Activated naive CD8-positive, alpha-beta T cell (primary cell): ENCODE measurements at regions not wholly inside any gene's neighbourhood (a gene's known extent, or its start where the extent isn't known, plus 50 kb on each side); places are given as distances from the start of the nearest gene placed in this dataset.
"Not testable (repeated sequence)": the region's sequence is repeated elsewhere in the genome, so short reads cannot be mapped to it uniquely, and the experiment has no call there.

Experiments
- H3K27ac Mint-ChIP-seq: one replicate; pipeline ENCODE4 v1.8.0; 2021; ENCODE audit warnings: mixed read lengths
- H3K27me3 Mint-ChIP-seq: one replicate; pipeline ENCODE4 v1.8.0; 2021; ENCODE audit warnings: mixed read lengths
- H3K36me3 Mint-ChIP-seq: one replicate; pipeline ENCODE4 v1.8.0; 2021; ENCODE audit warnings: mixed read lengths
- H3K4me1 Mint-ChIP-seq: one replicate; pipeline ENCODE4 v1.8.0; 2021; ENCODE audit warnings: low read depth, mixed read lengths
- H3K4me3 Mint-ChIP-seq: one replicate; pipeline ENCODE4 v1.8.0; 2021; ENCODE audit warnings: mild to moderate bottlenecking, mixed read lengths
- H3K9me3 Mint-ChIP-seq: one replicate; pipeline ENCODE4 v1.8.0; 2021; ENCODE audit warnings: low read depth, mixed read lengths

- no peaks in the 10 kb centered on the region for H3K27me3 Mint-ChIP-seq
- peaks cover 5% of the 10 kb centered on the region for H3K9me3 Mint-ChIP-seq
- H3K4me3 Mint-ChIP-seq, result no peak overlapping the region
- H3K27ac Mint-ChIP-seq, result no peak overlapping the region
- peaks cover 5% of the 10 kb centered on the region for H3K36me3 Mint-ChIP-seq
- H3K4me1 Mint-ChIP-seq, result peaks cover 12% of the 10 kb centered on the region
These were observed 274.6 kb downstream of the COG6 start for GRCh38 chr13:39930060-39930459.

GRCh38 chr13:39930544-39931444 is 275.3 kb downstream of the COG6 start:
- Mint-ChIP-seq H3K4me1 (peaks cover 16% of the 10 kb centered on the region), H3K9me3 (no peaks in the 10 kb centered on the region), H3K27me3 (no peaks in the 10 kb centered on the region), H3K36me3 (no peaks in the 10 kb centered on the region), H3K27ac (no peak overlapping the region), H3K4me3 (no peak overlapping the region)

DNA sequence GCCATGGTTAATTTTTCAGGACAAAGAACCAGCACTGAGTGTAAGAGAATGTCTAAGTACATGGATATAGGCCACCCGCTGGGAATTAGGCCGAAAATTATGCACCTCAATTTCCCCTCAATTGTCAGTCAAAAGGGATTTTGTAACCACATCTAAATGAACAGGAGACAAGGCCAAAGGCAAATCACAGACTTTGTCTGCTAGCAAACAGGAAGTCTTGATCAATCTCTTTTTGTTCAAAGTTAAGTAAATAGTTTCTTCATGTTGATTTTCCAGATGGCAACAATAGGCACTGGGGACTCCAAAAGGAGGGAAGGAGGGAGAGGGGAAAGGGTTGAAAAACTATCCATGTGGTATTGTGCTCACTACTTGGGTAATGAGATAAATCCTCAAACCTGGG is 276.0 kb downstream of the COG6 start:
- no peak overlapping the region for H3K4me3 Mint-ChIP-seq
- no peaks in the 10 kb centered on the region for H3K36me3 Mint-ChIP-seq
- H3K4me1 Mint-ChIP-seq, result peaks cover 20% of the 10 kb centered on the region
- no peaks in the 10 kb centered on the region for H3K27me3 Mint-ChIP-seq
- H3K27ac Mint-ChIP-seq, result no peak overlapping the region
- H3K9me3 Mint-ChIP-seq, result no peaks in the 10 kb centered on the region

GRCh38 chr13:39932514-39932913 is 277.1 kb downstream of the COG6 start:
- H3K27ac Mint-ChIP-seq, H3K27me3 Mint-ChIP-seq, H3K4me3 Mint-ChIP-seq, H3K36me3 Mint-ChIP-seq, H3K9me3 Mint-ChIP-seq: not testable (repeated sequence)
- H3K4me1 Mint-ChIP-seq, result peaks cover 30% of the 10 kb centered on the region

DNA sequence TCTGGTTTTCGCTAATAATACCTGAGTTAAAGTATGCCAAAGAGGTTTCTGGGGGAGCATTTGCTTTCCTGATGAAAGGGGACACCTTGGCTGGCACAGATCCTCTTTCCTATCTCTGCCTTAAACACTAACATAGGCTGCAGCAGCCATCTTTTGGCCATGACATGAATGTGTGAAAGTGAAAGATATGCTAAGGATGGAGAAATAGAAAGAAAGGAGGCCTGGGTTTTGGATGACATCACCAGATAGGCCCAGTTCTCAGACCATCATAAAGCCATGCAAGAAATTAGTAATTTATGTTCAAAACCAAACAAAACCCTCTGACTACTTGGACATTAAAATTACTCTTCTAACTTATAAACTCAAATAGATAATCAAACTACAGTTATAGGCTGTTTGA is 279.7 kb downstream of the COG6 start:
- no peak overlapping the region for H3K27ac Mint-ChIP-seq
- no peaks in the 10 kb centered on the region for H3K27me3 Mint-ChIP-seq
- no peaks in the 10 kb centered on the region for H3K36me3 Mint-ChIP-seq
- no peak overlapping the region for H3K4me3 Mint-ChIP-seq
- peaks cover 32% of the 10 kb centered on the region for H3K4me1 Mint-ChIP-seq
- H3K9me3 Mint-ChIP-seq, result no peaks in the 10 kb centered on the region

DNA sequence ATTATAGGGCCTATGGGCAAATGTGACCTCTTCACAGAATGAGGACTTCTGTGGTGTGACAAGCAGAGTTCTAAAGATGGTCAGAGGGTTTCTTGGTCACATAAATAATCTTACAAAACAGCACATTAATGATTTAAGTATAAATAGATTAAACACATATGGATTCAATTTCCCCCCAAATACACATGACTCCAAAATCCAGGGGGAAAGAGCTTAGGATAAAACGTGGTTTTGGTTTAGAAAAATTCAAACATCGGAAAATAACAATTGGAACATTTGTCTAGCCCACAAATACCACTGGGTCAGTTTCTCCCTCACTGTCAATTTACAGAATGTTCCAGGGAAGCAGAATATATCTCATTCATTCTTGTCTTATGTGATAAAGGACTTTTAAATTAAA is 283.1 kb downstream of the COG6 start:
- Mint-ChIP-seq H3K4me3 (no peak overlapping the region), H3K36me3 (no peaks in the 10 kb centered on the region), H3K4me1 (peaks cover 32% of the 10 kb centered on the region), H3K27ac (no peak overlapping the region), H3K9me3 (no peaks in the 10 kb centered on the region), H3K27me3 (no peaks in the 10 kb centered on the region)

GRCh38 chr13:39941236-39941635 is 285.8 kb downstream of the COG6 start:
- no peaks in the 10 kb centered on the region for H3K36me3 Mint-ChIP-seq
- H3K27me3 Mint-ChIP-seq, result no peaks in the 10 kb centered on the region
- H3K4me1 Mint-ChIP-seq, result peaks cover 28% of the 10 kb centered on the region
- H3K27ac Mint-ChIP-seq, result no peak overlapping the region
- H3K9me3 Mint-ChIP-seq, result no peaks in the 10 kb centered on the region
- H3K4me3 Mint-ChIP-seq, result no peak overlapping the region

DNA sequence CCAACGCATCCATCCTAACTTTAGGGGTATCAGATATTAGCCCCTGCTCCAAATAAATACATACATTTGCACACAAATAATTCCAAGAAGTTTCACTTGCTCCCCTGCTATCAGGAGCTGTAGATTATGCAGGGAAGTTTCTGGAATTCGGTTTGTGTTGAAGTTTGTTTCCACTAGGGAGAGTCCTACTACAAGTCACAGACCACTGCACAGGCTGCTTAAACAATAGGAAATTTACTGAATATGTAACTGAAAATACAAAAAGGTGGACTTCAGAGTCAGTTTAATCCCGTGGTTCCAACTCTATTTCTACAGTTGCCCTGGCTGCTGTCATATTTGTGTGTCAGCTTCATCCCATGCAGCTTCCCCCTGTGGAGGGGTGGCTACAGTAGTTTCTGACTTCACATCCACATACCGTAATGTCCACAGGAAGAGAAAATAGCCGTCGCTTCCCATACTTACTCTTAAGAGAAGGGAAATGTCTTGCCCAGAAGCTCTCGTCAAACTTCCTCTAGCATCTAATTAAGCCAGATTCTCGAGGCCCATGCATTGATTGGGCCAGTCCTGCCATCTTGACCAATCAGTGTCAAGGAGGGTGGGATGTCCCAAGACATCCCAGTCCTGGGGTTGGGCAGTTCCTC is 286.6 kb downstream of the COG6 start:
- H3K27me3 Mint-ChIP-seq, result no peaks in the 10 kb centered on the region
- peaks cover 21% of the 10 kb centered on the region for H3K4me1 Mint-ChIP-seq
- H3K9me3 Mint-ChIP-seq, result no peaks in the 10 kb centered on the region
- H3K36me3 Mint-ChIP-seq, result no peaks in the 10 kb centered on the region
- H3K4me3 Mint-ChIP-seq, result no peak overlapping the region
- H3K27ac Mint-ChIP-seq, result no peak overlapping the region

- no peak overlapping the region for H3K4me3 Mint-ChIP-seq
- no peaks in the 10 kb centered on the region for H3K9me3 Mint-ChIP-seq
These were observed 287.3 kb downstream of the COG6 start for GRCh38 chr13:39942552-39943273.

DNA sequence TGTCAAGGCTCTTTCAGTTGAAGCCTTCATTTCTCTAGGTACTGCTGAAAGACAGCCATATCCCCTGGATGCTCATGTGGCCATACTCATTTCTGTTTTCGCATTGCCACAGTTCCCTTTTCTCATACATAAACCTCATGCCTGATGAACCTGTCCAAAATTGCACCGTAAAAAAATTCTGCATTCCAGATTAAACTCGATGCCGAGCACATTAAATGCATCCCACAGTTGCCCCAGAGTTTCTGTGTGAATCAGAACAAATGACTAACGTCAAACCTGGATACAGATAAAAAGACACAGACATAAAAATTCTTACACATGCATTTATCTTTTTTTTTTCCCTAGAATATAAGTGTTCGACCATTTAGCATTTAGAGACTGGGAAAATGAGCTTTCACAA is 288.2 kb downstream of the COG6 start:
- H3K36me3 Mint-ChIP-seq, result peaks cover 3% of the 10 kb centered on the region
- H3K4me1 Mint-ChIP-seq, result peaks cover 17% of the 10 kb centered on the region
- H3K9me3 Mint-ChIP-seq, result no peaks in the 10 kb centered on the region
- no peak overlapping the region for H3K4me3 Mint-ChIP-seq
- no peaks in the 10 kb centered on the region for H3K27me3 Mint-ChIP-seq
- H3K27ac Mint-ChIP-seq, result no peak overlapping the region

More at GRCh38 chr13:39942552-39943273, 287.3 kb downstream of the COG6 start:
- H3K27ac Mint-ChIP-seq, result no peak overlapping the region
- H3K27me3 Mint-ChIP-seq, result no peaks in the 10 kb centered on the region
- peaks cover 16% of the 10 kb centered on the region for H3K4me1 Mint-ChIP-seq
- H3K36me3 Mint-ChIP-seq, result peaks cover 2% of the 10 kb centered on the region

- Mint-ChIP-seq H3K4me1 (peaks cover 19% of the 10 kb centered on the region), H3K9me3 (no peaks in the 10 kb centered on the region), H3K4me3 (no peak overlapping the region), H3K27ac (no peak overlapping the region), H3K27me3 (no peaks in the 10 kb centered on the region), H3K36me3 (peaks cover 3% of the 10 kb centered on the region)
These were observed 289.8 kb downstream of the COG6 start for GRCh38 chr13:39945226-39945625.

- Mint-ChIP-seq H3K4me3 (no peak overlapping the region), H3K36me3 (peaks cover 3% of the 10 kb centered on the region), H3K27ac (no peak overlapping the region), H3K27me3 (no peaks in the 10 kb centered on the region), H3K4me1 (peaks cover 32% of the 10 kb centered on the region), H3K9me3 (no peaks in the 10 kb centered on the region)
These were observed 291.3 kb downstream of the COG6 start for GRCh38 chr13:39946769-39947168.

DNA sequence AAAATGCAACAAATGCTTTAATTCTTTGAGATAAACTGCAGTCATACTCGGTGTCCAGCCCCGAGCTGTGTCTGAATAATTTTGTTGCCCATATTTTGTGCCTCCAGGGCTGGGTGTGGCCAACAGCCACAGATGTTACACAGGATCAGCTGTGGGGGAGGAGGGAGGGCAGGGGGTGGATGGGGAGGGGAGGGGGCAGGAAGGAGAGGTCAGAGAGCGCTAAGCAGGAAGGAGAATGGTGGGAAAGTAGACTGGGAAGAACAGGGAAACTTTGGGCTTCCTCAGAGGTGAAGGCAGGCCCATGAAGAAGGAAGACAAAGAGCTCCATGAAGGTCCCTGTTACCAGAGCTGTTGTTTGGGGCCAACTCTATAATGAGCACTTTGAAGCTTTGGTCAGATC is 295.8 kb downstream of the COG6 start:
- Mint-ChIP-seq H3K36me3 (peaks cover 5% of the 10 kb centered on the region), H3K4me1 (peaks cover 55% of the 10 kb centered on the region), H3K27ac (no peak overlapping the region), H3K4me3 (no peak overlapping the region), H3K27me3 (no peaks in the 10 kb centered on the region), H3K9me3 (peaks cover 3% of the 10 kb centered on the region)

GRCh38 chr13:39952249-39953233 is 297.1 kb downstream of the COG6 start:
- H3K27me3 Mint-ChIP-seq, result no peaks in the 10 kb centered on the region
- peak overlapping the region; percentile 55 for H3K4me3 Mint-ChIP-seq
- peaks cover 5% of the 10 kb centered on the region for H3K36me3 Mint-ChIP-seq

More at GRCh38 chr13:39952249-39953233, 297.1 kb downstream of the COG6 start:
- H3K9me3 Mint-ChIP-seq, result peaks cover 3% of the 10 kb centered on the region
- peak overlapping the region; percentile 70 for H3K27ac Mint-ChIP-seq
- H3K4me1 Mint-ChIP-seq, result peaks cover 68% of the 10 kb centered on the region
